ENCODE measurements at regions not wholly inside any gene's neighbourhood (a gene's known extent, or its start where the extent isn't known, plus 50 kb on each side); places are given as distances from the start of the nearest gene placed in this dataset.

DNA sequence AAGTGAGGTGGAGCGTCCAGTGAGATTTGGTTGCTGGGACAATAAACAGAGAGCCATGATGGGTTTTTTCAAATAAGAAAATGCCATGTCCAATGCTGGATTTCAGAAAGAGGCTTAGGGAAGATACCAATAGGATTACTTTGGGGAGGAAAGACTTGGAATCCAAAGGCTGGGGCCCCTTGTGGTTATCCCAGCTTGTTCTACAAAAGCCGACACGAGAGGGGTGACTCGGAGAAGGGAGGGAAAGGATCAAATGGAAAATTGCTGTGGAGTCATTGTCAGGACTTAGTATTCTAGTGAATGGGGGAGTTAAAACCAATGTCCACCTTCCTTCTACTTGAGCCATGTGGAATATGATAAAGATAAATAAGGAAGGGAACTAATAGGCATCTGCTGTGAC, 305.5 kb downstream of the SOX9 start:
- DNase-seq (ENCODE audit: low spot score) = no peak

DNA sequence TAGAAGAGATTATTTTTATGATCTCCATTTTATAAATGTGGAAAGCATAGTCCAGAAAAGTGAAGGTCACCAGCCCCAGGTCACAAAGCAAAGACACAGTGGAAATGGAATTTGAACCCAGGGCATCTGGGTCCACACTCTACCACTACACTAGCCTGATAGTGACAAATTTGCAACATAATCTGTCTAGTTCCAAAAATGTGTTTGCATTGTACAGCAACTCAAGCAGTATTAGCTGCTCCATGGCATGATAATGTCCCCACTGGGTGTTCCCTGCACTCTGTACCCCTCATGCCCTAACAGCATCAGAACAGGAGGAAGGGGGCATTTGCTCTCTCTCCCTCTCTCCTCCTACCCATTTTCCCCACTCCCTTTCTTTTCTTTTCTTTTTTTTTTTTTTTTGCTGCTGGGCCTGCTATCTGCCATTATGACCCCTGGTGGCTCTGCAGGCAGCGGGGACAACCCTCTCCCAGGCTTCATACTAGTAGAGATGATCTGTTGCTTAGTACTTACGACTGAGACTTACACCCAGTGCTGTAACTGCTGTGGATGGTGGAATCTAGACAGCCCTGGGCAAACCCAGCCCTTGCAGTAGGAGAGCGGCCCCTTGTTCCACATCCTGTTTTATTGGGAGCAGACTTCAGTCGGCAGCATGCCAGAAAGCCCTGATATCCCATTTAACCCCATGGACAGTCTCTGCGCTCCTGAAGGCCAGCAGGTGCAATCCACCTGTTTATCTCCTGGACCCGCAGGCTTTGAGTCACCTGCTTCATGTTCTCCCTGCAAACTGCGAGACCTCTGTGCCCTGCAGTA, 306.3 kb downstream of the SOX9 start:
- DNase-seq (ENCODE audit: low spot score) = no peak

DNA sequence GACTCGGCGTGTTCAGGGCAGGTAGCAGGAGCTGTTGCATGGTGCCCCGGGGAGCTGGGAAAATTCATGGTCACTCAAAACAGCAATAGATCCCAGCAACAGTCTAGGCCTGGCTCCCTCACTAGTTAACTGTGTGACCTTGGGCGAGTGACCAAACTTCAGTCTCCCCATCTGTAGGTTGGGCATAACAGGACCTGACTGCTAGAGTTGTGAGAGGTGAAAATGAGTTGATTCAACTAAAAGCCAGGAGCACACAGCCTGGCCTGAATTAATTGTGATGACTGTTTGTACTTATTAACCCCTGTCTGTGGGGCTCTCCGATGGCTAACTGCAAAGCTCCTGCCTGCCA, 306.9 kb downstream of the SOX9 start:
- DNase-seq (ENCODE audit: low spot score) = no peak

DNA sequence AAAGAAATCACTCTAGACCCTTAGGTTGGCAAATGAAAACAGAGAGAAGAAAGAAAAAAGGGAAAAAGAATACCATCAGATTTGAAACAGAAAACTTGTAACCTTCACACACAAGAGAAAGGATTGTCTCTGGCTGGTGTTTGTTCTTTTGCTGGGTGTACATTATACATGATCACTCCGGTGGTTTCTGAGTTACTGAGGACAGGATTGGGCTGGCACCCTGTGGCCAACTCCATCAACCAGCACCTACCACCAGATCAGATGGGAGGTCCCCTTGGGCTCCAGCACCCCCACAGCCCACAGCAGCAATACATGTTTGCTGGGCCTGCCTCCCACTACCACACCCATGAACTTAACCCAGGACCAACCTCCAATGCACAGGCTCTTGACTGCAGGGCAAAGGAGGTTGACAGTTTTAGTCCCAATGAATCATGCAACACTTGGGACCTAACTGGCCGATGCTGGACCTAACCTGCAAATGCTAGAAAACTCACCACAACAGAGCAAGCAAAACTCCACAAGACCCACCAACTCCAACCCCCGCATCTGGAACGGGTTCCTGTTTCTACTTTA, 308.3 kb downstream of the SOX9 start:
- DNase-seq (ENCODE audit: low spot score) = no peak

DNA sequence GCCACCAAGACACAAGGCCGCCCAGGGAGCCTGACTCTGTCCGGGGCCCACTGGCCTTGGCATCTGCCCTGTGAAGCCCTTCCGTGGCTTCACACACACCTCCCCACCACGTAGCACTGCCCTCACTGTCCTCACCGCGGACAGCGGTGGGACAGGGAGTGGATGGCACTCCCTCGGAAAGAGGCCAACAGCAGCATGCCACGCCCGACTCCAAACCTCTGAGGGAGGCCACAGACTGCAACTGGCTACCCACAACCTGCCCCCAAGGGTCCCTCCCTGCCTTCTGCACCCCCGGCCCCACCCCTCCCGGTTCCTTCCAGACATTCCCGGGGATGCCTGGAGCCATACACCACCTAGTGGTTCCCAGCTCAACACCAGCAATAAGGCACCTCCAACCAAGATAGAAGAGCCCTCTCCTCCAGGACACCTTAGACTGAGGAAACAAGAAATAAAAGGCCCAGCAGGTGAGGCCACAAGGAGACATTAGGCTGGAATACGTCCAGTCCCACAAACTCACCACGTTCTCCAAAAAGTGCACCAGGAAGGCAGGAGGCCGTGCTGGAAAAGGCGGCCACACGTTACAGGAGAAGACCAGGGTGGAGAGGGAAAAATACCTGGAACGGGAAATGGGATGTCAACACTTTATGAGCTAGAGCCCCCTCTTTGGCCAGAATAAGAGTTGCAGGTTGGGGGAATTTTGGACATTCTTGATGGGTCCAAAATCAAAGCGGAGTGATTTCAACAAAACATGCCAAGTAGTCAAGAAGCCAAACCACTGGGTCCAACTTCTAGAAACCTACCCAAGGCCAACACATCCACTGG, 310.0 kb downstream of the SOX9 start:
- DNase-seq (ENCODE audit: low spot score) = no peak

DNA sequence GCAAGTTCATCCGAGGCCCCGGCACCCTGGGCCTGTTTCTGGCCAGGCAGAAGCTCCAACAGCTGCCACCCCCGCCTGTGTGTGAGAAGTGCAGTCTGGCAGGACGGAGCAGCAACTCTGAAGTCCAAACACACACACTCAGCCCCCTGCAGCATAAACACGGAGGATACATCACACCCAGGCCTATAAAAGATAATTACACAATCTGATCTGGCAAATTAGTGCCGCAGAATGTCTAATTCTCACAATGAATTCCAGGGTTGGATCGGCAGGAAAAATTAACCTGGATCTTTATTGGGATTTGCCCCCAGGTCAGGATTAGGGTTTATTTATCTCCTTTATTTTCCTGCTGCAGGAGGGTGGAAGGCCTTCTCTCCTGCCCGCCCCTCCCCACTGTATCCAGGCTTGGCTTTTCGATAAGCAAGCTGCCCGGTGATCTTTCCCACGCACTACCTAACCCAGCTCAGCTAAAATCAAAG, 311.4 kb downstream of the SOX9 start:
- DNase-seq (ENCODE audit: low spot score) = no peak

DNA sequence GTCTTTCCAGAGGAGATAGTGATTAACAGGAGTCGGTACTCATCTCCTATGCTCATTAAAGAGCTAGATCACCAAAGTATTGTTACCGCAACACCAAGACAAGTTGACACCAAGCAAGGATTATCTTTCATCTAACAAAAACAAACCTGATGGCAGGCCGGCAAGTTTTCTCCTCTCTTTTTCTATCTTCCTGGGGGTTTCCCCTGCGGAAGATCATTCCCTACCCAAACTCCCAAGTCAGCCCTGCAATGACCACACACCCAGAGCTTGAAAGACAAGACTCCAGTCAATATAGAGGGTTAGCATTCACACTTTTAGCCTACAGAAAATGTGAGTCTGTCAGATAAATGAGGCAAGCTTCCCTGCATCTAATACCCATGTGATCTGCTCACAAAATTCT, 312.1 kb downstream of the SOX9 start:
- DNase-seq (ENCODE audit: low spot score) = no peak

DNA sequence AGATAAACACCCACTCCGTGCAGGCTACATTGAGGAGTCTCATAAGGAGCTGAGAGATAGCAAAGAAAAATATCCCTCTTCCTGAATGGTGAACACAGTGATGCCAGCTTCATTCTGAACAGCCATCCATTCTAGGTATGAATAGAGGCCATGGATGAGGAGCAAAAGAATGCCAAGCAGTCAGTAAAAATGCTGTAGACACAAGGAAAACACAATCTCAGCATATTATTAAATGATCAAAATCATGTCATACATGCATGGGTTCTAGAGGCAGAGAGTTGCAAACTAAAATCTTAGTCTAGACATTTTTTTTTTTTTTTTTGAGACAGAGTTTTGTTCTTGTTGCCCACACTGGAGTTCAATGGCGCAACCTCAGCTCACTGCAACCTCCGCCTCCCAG, 313.0 kb downstream of the SOX9 start:
- no peak for DNase-seq (ENCODE audit: low spot score)

DNA sequence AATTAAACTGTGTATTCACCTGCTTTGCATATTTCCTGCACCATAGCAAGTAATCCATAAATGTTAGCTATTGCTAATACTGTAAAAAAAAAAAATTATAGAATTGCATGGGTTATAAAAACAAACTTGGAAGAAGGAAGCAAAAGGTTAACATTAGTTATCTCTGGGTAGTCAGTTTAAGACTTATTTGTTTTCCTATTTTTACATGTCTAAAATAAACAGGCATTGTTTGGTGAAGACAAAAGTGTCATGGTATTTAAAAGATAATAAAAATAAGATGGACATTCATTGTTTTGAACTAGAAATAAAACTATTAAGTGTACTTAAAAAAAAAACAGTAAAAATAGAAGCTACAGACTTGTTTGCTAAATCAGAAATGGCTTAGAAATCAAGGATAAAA, 313.8 kb downstream of the SOX9 start:
- DNase-seq (ENCODE audit: low spot score) = no peak

DNA sequence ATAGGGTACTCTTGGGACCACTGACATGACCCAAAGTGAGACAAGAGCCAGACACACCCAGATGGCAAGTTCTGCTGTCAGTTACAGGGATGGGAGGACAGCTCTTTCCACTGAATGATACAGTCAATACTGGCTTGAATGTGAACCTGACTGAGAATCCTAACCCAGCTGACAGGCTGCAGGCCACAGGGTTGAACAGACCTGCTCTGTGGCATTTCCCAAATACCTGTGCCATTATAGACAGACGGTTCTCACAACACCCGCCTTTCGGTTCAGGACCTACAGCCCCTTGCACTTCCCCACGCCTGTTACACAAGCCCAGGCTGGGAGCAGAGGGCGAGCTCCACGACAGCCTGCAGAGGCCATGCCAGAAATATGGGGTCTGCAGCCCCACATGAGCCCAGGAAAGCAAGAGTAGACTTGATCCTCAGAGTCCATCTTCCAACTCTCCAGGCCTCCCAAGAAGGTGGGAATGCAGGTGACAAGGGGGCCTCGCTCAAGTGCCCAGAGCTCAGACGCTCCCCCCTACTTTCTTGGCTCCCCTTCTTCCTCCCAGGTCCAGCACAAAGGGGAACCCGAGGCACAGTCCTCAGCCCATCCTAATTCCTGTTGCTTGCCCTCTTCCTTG, 314.3 kb downstream of the SOX9 start:
- DNase-seq (ENCODE audit: low spot score) = no peak

DNA sequence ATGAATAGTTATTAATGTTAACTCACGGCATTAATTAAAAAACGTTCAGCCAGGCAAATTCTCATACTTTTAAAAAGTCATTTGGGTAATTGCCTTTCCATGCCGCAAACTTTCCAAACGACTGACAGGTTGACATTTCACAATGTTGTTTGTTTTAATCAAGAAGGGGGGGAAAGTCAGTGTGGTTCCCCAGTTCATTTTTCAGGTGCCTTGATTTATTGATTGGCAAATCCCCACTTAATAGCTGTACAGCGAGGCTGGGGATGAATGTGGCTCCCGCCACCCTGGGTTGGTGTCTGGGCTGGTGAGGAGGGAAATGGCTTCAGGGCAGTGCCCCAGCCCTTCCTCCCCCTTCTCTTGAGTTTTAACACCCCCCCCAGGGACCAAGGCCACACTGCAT, 318.0 kb downstream of the SOX9 start:
- DNase-seq (ENCODE audit: low spot score) = no peak

DNA sequence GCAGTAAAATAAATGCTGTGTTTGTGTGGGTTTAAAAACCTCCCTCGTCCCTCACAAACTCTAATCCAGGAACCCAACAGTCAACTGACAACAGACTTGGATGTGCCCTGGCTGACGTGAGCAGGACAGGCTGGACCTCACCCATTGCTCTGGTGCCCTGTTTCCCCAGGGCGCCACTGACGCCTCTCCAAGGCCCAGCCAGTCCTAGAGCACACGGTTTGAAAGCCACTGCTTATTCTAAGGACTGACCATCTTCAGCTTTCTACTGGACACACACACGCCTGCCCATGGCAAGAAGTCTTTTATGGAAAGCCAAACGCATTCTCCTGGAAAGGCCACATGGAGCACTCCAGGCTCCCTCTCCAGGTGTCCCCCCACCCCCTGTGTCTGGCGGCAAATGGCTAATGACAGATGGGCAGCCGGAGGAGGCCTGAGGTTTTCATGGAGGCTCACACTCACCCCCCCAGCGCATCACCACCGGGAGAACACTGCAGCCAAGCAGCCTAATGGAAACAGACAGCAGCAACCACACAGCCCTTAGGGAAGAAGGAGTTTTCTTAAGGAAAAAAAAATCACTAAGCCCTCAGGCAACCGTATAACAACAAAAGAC, 319.2 kb downstream of the SOX9 start:
- no peak for DNase-seq (ENCODE audit: low spot score)

DNA sequence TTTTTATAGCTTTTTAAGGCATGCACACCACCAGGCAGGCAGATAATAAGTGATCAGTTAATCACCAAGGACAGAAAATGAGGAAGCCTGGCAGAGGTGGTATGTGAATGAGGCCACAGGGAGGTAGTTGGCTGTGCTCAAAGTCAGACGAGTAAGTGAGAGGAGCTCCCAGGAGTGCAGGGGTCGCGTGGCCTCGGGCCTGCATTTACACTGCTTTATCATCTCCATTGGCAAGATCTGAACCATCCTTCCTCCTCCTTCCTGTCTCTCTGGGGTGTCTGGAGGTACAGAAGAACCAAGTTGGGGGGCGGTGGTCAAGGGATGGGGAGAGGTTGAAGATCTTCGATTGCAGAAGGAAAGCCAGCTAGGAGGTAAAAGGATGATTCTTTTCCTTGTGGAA, 320.1 kb downstream of the SOX9 start:
- no peak for DNase-seq (ENCODE audit: low spot score)

DNA sequence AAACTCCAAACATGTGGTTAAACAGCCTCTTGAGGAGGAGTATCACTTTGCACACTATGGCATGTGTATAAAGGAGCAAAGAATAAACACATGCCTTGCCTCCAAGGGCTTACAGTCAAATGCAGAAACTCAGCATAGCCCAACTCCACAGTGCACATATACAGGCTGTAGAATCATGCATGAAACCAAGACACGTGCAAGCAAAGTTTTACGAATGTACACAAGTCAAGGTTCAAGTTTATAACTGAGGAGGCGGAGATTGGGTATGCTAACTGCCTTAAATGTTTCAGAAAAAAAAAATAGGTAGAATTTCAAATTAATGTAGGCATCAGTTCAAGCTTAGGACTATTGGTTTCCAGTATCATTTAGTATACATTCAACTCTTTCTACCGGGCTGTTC, 321.1 kb downstream of the SOX9 start:
- no peak for DNase-seq (ENCODE audit: low spot score)

DNA sequence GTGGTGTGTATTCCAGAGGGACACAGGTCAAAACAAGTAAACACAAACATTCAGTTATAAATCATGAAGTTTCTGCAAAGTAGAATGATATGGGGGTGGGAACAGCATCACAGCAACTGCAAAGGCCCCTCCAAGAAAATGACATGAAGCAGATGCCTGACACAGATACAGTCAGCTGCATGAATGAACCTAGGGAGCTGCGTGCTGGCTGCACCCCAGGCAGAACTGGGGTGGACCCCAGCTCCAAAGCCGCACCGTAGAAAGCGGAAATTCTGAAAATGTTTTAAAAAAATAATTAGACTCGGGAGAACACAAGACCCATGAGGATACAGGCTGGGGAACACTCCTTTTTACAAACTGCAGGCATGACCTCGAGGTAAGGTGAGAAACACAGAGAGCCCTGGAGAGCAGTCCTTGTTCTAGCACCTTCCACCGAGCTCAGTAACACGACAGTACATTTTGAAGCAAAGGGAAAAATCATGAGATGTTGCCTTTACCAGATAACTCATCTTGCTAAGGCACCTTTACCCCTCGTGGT, 323.8 kb downstream of the SOX9 start:
- DNase-seq (ENCODE audit: low spot score) = no peak

DNA sequence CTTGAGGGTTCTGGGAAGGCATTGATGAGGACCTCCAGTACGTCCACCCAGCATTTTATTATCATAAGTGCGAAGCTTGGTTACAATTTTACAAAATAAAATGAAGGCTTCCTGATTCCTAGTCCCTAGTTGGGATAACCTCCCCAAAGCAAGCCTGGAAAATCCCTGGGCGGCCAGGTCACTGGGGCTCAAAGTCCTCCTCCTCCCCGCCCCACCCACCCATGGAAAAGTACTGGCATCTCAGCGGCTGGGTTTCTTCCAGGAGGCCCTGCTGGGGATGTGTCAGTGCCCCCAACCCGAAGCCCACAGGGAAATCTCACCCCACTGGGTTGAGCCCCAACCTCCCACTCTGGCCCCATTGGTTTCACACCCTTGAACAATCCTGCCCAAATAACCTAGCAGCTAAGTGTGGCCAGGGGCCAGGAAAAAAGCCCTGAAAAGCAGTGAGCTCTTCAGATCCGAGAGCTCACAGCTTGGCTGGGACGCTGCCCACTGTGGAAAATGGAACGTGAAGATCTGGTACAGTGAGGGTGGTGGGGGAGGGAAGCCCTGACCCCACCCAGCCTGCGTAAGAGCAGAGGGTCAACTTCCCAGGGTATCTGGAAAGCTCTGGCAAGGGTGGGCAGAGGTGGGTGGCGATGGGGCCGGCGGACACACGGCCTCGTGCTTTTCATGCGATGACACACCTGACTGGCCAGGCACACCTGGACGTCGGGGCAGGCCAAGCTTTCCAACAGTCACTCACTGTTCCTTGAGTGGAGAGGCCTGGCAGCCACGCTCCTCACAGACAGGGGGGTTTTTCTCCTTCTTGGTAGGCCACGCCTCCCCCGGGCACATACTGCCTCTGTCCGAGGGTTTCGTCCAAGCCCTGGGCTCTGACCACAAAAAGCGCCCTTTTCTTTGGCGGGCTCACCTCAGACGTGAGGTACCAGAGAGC, 324.5 kb downstream of the SOX9 start:
- no peak for DNase-seq (ENCODE audit: low spot score)

DNA sequence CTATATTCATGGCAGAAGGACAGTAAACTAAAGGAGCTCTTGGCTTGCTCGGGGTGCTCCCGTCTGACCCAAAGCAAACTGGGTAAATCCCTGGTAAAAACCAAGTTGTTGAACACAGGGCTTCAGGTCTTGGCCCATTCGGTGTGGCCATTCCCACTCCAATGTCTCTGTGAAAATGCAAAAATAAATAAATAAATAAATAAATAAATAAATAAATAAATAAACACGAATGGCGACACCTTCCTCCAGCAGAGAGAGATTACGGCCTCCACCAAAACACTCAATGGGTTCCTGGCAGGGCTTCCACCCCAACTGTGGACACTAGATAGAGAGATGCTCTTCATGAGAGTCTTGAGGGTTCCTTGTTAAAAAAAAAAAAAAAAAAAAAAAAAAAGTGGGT, 325.3 kb downstream of the SOX9 start:
- no peak for DNase-seq (ENCODE audit: low spot score)

DNA sequence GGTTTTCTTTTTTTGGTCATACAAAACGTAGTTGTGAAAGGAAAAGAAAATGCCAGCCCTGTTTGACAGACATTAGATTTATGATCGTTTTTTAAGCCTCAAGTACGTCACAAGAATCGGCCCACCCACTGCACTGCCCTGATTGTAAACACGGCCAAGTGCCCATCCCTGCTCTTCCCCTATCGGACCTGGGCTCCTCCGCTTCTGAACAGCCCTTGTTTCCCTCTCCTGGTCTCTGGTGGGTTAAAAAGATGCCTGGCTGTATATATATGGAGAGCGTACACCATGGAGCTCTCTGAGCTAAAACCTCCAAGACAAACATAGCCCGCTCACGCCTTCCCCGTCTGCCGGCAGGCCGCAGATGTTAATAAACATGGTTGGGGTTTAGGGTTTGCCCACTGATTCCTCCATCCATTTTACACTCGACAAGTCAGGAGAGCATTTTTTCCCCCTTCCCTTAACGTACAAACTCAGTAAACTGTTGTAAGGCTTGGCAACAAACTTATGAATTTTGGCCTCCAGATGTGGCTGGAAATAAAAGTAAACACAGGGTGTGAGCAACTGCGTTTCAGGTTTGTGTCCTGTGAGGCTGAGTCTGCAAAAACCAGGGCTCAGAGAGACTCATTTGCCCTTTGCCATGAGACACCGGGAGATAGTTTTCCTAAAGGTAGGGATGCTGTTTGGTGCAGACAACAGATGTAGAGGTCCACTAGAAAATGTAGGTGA, 325.9 kb downstream of the SOX9 start:
- no peak for DNase-seq (ENCODE audit: low spot score)

DNA sequence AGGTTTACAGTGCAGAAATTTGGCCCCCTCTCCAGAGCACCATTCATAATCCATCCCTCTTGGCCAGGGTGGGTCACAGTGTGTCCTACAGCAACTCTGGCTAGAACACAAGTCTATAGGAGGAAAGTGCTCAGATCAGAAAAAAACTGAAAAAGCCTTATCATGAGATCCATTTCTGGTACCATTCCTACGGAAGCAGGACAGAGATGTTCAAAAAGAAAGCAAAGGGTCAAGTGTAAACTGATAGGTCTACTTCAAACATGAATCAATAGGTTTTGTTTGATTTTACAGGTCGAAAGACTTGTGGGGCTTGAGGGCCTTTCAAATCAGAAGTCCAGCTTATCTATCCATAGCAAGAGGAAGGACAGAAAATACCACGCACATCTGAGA, 326.4 kb downstream of the SOX9 start:
- no peak for DNase-seq (ENCODE audit: low spot score)

DNA sequence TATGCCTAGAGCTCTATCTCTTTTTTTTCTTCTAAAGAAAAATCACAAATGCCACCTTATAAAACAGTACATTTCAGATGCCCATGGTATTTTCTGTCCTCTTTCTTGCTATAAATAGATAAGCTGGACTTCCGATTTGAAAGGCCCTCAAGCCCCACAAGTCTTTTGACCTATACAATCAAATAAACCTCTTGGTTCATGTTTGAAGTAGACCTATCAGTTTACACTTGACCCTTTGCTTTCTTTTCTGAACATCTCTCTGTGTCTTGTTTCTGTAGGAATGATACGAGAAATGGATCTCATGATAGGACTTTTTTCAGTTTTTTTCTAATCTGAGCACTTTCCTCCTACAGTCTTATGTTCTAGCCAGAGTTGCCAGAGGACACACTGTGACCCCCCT, 327.2 kb downstream of the SOX9 start:
- DNase-seq (ENCODE audit: low spot score) = no peak

All from COLO829 (cell line).